ENCODE measurements at regions not wholly inside any gene's neighbourhood (a gene's known extent, or its start where the extent isn't known, plus 50 kb on each side); places are given as distances from the start of the nearest gene placed in this dataset.

DNA sequence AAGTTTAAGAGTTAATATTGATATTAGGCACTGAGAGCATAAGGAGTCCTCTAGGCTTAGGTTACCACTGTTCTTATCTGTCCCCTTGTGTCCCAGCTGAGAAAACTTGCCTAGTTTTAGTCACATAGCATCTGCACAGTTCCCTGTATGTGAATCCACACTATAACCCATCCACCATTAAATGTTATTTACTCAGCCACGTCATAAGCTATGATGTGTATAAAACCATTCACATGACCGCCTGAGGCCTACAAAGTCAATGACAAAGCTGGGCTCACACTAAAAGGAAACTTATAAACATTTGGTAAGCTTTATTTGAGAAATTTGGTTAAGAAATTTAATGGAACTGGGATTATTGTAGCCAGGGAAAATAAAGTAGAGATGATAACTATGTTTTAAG lies 59.2 kb upstream of the TFAP2D start:
- H3K4me1 Mint-ChIP-seq (ENCODE audit: unreplicated experiment): peaks cover 2% of the 10 kb centered on the region
- TF ChIP-seq, protein P1, sequence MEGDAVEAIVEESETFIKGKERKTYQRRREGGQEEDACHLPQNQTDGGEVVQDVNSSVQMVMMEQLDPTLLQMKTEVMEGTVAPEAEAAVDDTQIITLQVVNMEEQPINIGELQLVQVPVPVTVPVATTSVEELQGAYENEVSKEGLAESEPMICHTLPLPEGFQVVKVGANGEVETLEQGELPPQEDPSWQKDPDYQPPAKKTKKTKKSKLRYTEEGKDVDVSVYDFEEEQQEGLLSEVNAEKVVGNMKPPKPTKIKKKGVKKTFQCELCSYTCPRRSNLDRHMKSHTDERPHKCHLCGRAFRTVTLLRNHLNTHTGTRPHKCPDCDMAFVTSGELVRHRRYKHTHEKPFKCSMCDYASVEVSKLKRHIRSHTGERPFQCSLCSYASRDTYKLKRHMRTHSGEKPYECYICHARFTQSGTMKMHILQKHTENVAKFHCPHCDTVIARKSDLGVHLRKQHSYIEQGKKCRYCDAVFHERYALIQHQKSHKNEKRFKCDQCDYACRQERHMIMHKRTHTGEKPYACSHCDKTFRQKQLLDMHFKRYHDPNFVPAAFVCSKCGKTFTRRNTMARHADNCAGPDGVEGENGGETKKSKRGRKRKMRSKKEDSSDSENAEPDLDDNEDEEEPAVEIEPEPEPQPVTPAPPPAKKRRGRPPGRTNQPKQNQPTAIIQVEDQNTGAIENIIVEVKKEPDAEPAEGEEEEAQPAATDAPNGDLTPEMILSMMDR (IDR thresholded peaks at IDR 0.05): no peak
- peaks cover 8% of the 10 kb centered on the region for H3K9me3 Mint-ChIP-seq (ENCODE audit: unreplicated experiment)

DNA sequence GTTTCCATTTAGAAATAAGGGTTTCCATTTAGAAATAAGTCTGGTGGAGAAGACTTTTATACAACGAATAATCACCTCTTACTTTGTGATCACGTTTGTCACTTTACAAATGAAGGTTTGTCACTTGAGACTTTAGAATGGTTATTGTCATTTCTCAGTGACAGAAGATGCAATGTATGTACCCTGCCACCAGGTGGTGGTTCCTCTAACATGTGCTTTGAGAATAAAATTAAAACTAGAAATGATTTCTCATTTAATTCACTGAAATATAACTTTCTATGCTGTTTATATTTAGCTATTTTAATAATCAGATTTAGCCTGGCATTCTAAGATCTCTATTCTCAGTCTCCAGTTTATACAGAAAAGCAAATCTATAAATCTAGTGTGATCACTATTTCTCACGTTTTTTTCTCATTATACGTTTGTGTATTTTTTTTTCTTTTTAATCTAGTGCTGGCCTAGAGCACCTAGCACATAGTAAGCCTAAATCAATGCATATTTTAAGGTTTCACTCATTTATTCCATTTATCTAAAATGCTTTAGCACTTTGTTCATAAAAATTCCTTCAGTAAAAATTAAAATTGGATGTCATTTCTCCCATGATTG lies 57.4 kb upstream of the TFAP2D start:
- TF ChIP-seq, protein P1 (IDR thresholded peaks at IDR 0.05): peak; percentile 66
- Mint-ChIP-seq H3K27ac (ENCODE audit: unreplicated experiment) (no peak overlapping the region), H3K27me3 (ENCODE audit: unreplicated experiment) (peaks cover 4% of the 10 kb centered on the region), H3K4me1 (ENCODE audit: unreplicated experiment) (peaks cover 2% of the 10 kb centered on the region), H3K36me3 (ENCODE audit: unreplicated experiment) (no peaks in the 10 kb centered on the region), H3K9me3 (ENCODE audit: unreplicated experiment) (no peaks in the 10 kb centered on the region), H3K4me3 (ENCODE audit: unreplicated experiment) (no peak overlapping the region)
- no peak for DNase-seq (ENCODE audit: extremely low spot score, unreplicated experiment)

More for the DNA sequence above, 59.2 kb upstream of the TFAP2D start:
- Mint-ChIP-seq H3K27me3 (ENCODE audit: unreplicated experiment) (peaks cover 4% of the 10 kb centered on the region), H3K36me3 (ENCODE audit: unreplicated experiment) (no peaks in the 10 kb centered on the region), H3K4me3 (ENCODE audit: unreplicated experiment) (no peak overlapping the region), H3K27ac (ENCODE audit: unreplicated experiment) (no peak overlapping the region)
- DNase-seq (ENCODE audit: extremely low spot score, unreplicated experiment): no peak

DNA sequence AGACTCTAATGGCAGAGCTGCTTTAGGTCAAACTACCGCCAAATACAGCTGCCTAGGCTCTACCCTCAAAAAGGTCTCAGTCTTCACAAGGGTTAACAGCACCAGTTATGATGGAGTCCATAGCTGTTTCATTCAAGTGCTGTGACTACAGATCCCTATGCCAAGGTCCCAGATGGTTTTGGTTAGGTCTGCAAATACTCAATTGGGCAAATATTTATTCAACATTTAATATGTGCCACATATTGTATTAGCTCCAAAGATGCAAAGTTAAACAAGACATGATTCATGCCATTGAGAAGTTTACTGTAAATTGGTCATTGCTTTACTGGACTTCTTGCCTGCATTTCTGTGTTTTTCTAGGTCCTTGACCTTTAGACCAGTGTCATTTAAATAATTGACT lies 55.8 kb upstream of the TFAP2D start:
- peaks cover 4% of the 10 kb centered on the region for H3K27me3 Mint-ChIP-seq (ENCODE audit: unreplicated experiment)
- no peak for DNase-seq (ENCODE audit: extremely low spot score, unreplicated experiment)
- no peak overlapping the region for H3K4me3 Mint-ChIP-seq (ENCODE audit: unreplicated experiment)
- H3K36me3 Mint-ChIP-seq (ENCODE audit: unreplicated experiment): no peaks in the 10 kb centered on the region
- H3K27ac Mint-ChIP-seq (ENCODE audit: unreplicated experiment): no peak overlapping the region
- no peaks in the 10 kb centered on the region for H3K9me3 Mint-ChIP-seq (ENCODE audit: unreplicated experiment)
- H3K4me1 Mint-ChIP-seq (ENCODE audit: unreplicated experiment): peaks cover 2% of the 10 kb centered on the region
- TF ChIP-seq, protein P1 (IDR thresholded peaks at IDR 0.05): no peak

DNA sequence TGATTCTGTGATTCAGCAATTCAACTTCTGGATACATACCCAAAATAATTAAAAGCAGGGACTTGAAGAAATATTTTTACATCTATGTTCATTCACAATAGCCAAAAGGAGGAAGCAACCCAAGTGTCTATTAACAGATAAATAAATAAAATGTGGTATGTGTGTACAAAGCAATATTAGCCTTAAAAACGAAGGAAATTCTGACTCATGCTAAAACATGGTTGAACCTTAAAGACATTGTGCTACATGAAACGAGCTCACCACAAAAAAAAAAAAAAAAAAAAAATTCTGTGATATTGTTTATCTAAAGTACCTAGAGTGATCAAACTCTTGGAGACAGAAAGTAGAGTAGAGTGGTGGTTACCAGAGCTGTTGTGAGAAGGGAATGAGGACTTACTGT lies 54.8 kb upstream of the TFAP2D start:
- Mint-ChIP-seq H3K4me1 (ENCODE audit: unreplicated experiment) (peaks cover 2% of the 10 kb centered on the region), H3K36me3 (ENCODE audit: unreplicated experiment) (no peaks in the 10 kb centered on the region), H3K9me3 (ENCODE audit: unreplicated experiment) (no peaks in the 10 kb centered on the region), H3K4me3 (ENCODE audit: unreplicated experiment) (no peak overlapping the region), H3K27ac (ENCODE audit: unreplicated experiment) (no peak overlapping the region), H3K27me3 (ENCODE audit: unreplicated experiment) (peaks cover 4% of the 10 kb centered on the region)
- DNase-seq (ENCODE audit: extremely low spot score, unreplicated experiment): no peak
- TF ChIP-seq, protein P1 (IDR thresholded peaks at IDR 0.05): no peak

DNA sequence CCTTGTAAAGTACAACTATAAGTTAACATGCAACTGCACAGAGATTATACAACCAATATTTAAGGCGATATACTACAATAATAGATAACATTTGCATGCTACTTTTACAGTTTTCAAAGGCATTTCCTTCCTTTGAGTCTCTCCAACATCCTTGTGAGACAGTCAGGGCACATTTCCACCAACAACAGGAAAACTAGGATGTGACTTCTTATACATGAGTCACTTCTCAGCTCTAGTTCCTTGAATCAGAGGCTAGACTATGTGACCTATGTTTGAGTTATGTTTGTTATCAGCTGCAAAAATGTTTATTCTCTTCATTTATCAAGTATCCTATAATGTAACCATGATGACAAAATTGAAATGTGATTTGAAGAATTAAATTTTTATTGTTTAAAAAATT lies 51.7 kb upstream of the TFAP2D start:
- Mint-ChIP-seq H3K9me3 (ENCODE audit: unreplicated experiment) (no peaks in the 10 kb centered on the region), H3K27me3 (ENCODE audit: unreplicated experiment) (peaks cover under 1% of the 10 kb centered on the region), H3K4me1 (ENCODE audit: unreplicated experiment) (no peaks in the 10 kb centered on the region), H3K36me3 (ENCODE audit: unreplicated experiment) (no peaks in the 10 kb centered on the region), H3K4me3 (ENCODE audit: unreplicated experiment) (no peak overlapping the region), H3K27ac (ENCODE audit: unreplicated experiment) (no peak overlapping the region)
- TF ChIP-seq, protein P1 (IDR thresholded peaks at IDR 0.05): no peak
- DNase-seq (ENCODE audit: extremely low spot score, unreplicated experiment): no peak
